HepG2 (cell line): ENCODE measurements at regions not wholly inside any gene's neighbourhood (a gene's known extent, or its start where the extent isn't known, plus 50 kb on each side); places are given as distances from the start of the nearest gene placed in this dataset.

Source experiments
- AKNA ChIP-seq: sonication (generic); formaldehyde crosslinking; IDR thresholded peaks from 2 replicates; pipeline ENCODE4 v1.4.0; 2020; ENCODE audit warnings: missing genetic modification reagents, borderline replicate concordance
- CCDC6 ChIP-seq: sonication (generic); formaldehyde crosslinking; IDR thresholded peaks from 2 replicates; pipeline ENCODE4 v1.8.1; 2022; ENCODE audit warnings: mild to moderate bottlenecking, missing genetic modification reagents, moderate library complexity
- GABPB1 ChIP-seq: IDR thresholded peaks from 2 replicates; pipeline ENCODE4 v1.6.1; 2016; ENCODE audit warnings: mild to moderate bottlenecking, missing genetic modification reagents, moderate library complexity, missing compliant biosample characterization
- KLF16 ChIP-seq, 2 experiments: sonication (generic) in 1 of 2; formaldehyde crosslinking in 1 of 2; IDR thresholded peaks; 2 replicates each; pipeline versions ENCODE4 v1.6.1 to v1.8.0; 2016 to 2023; ENCODE audit warnings: missing genetic modification reagents in 2 of 2, missing compliant biosample characterization in 1 of 2
- NCOR1 ChIP-seq: fragments of 200-600 bp; sonication (generic); IDR thresholded peaks from 2 replicates; pipeline ENCODE4 v1.7.0; 2017; ENCODE audit warnings: antibody characterized with exemption, low read length, borderline replicate concordance
- NR2C2 ChIP-seq: sonication (generic); formaldehyde crosslinking; IDR thresholded peaks from 2 replicates; pipeline ENCODE4 v1.4.0; 2020; ENCODE audit warnings: missing genetic modification reagents, mild to moderate bottlenecking, moderate library complexity, borderline replicate concordance
- SIX4 ChIP-seq: sonication (generic); formaldehyde crosslinking; IDR thresholded peaks from 2 replicates; pipeline ENCODE4 v1.4.0; 2020; ENCODE audit warnings: missing genetic modification reagents
- THAP9 ChIP-seq: sonication (generic); formaldehyde crosslinking; IDR thresholded peaks from 2 replicates; pipeline ENCODE4; 2020; ENCODE audit warnings: missing genetic modification reagents, mild to moderate bottlenecking, borderline replicate concordance
- ZMYM4 ChIP-seq: sonication (generic); formaldehyde crosslinking; IDR thresholded peaks from 2 replicates; pipeline ENCODE4 v1.8.1; 2023; ENCODE audit warnings: mild to moderate bottlenecking, missing genetic modification reagents
- ZNF10 ChIP-seq: sonication (generic); formaldehyde crosslinking; IDR thresholded peaks from 2 replicates; pipeline ENCODE4 v1.4.0; 2020; ENCODE audit warnings: mild to moderate bottlenecking, low read depth, missing genetic modification reagents, borderline replicate concordance
- ZNF12 ChIP-seq: sonication (generic); formaldehyde crosslinking; IDR thresholded peaks from 2 replicates; pipeline ENCODE4 v1.5.0; 2020; ENCODE audit warnings: missing genetic modification reagents
- ZNF646 ChIP-seq: sonication (generic); formaldehyde crosslinking; IDR thresholded peaks from 2 replicates; pipeline ENCODE4 v1.9.0; 2021; ENCODE audit warnings: mild to moderate bottlenecking, missing genetic modification reagents
- TF ChIP-seq, protein P1 (sequence below): IDR thresholded peaks from 2 replicates; pipeline ENCODE4 v1.6.1; 2016; ENCODE audit warnings: mild to moderate bottlenecking, missing biosample characterization, missing genetic modification reagents

- TF ChIP-seq ZNF646 (CRISPR knock-in tag) (no peak), ZNF12 (CRISPR knock-in tag) (no peak), KLF16 (CRISPR knock-in tag; IDR thresholded peaks at IDR 0.05) (no peak), AKNA (CRISPR knock-in tag) (no peak), GABPB1 (peak; percentile 86), ZNF10 (CRISPR knock-in tag) (no peak), CCDC6 (CRISPR knock-in tag) (no peak), NR2C2 (CRISPR knock-in tag) (no peak), NCOR1 (no peak), ZMYM4 (peak; percentile 57), THAP9 (CRISPR knock-in tag) (0 out of 2 replicates have a peak, but pooled peaks have one; percentile 23), SIX4 (CRISPR knock-in tag) (no peak)
- TF ChIP-seq, protein P1, sequence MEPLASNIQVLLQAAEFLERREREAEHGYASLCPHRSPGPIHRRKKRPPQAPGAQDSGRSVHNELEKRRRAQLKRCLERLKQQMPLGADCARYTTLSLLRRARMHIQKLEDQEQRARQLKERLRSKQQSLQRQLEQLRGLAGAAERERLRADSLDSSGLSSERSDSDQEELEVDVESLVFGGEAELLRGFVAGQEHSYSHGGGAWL (CRISPR knock-in tag): no peak
These were observed 87.8 kb upstream of the VPREB1 start (continued) for GRCh38 chr22:22156716-22157347.
